Trophoblast cell (in vitro differentiated cells and primary cell): ENCODE measurements at regions not wholly inside any gene's neighbourhood (a gene's known extent, or its start where the extent isn't known, plus 50 kb on each side); places are given as distances from the start of the nearest gene placed in this dataset.
"Not testable (repeated sequence)": the region's sequence is repeated elsewhere in the genome, so short reads cannot be mapped to it uniquely, and the experiment has no call there.

Source experiments
- DNase-seq, 2 donors: peaks; one replicate each; pipeline ENCODE4 v3.0.0-alpha.2; 2016
- H2AFZ ChIP-seq: 2 replicates; pipeline ENCODE4 v1.6.1; 2013; ENCODE audit warnings: low read length, moderate library complexity, mild to moderate bottlenecking; ENCODE audit not compliant: insufficient read depth, poor library complexity
- H2AK5ac ChIP-seq: 2 replicates; pipeline ENCODE4 v1.6.1; 2013; ENCODE audit warnings: mild to moderate bottlenecking, low read length
- H2BK120ac ChIP-seq: 2 replicates; pipeline ENCODE4 v1.6.1; 2013; ENCODE audit warnings: low read length, mild to moderate bottlenecking, moderate library complexity; ENCODE audit not compliant: insufficient read depth, poor library complexity
- H2BK12ac ChIP-seq: 2 replicates; pipeline ENCODE4 v1.6.1; 2013; ENCODE audit warnings: mild to moderate bottlenecking, low read length, moderate library complexity
- H2BK5ac ChIP-seq: 2 replicates; pipeline ENCODE4 v1.6.1; 2013; ENCODE audit warnings: low read length, low read depth, moderate library complexity, mild to moderate bottlenecking; ENCODE audit not compliant: poor library complexity
- H3K14ac ChIP-seq: 2 replicates; pipeline ENCODE4 v1.6.1; 2013; ENCODE audit warnings: mild to moderate bottlenecking, low read length
- H3K18ac ChIP-seq: 2 replicates; pipeline ENCODE4 v1.6.1; 2013; ENCODE audit warnings: mild to moderate bottlenecking, low read length
- H3K23ac ChIP-seq: 2 replicates; pipeline ENCODE4 v1.6.1; 2013; ENCODE audit warnings: low read length
- H3K27ac ChIP-seq: 2 replicates; pipeline ENCODE4 v1.5.1; 2013; ENCODE audit warnings: low read depth, mild to moderate bottlenecking, inconsistent platforms, low read length, moderate library complexity
- H3K27me3 ChIP-seq: 2 replicates; pipeline ENCODE4 v1.6.1; 2013; ENCODE audit warnings: inconsistent platforms, mild to moderate bottlenecking, low read length, moderate library complexity; ENCODE audit not compliant: insufficient read depth
- H3K36me3 ChIP-seq, 2 experiments: 1 replicate in 1 of 2; 2 replicates in 1 of 2; pipeline ENCODE4 v1.6.1; 2013; ENCODE audit warnings: low read length in 2 of 2, mild to moderate bottlenecking in 2 of 2, moderate library complexity in 1 of 2; ENCODE audit not compliant: insufficient read depth in 2 of 2, control insufficient read depth in 1 of 2
- H3K4ac ChIP-seq: 2 replicates; pipeline ENCODE4 v1.6.1; 2013; ENCODE audit warnings: low read depth, mild to moderate bottlenecking, low read length, moderate library complexity
- H3K4me1 ChIP-seq, 2 experiments: 1 replicate in 1 of 2; 2 replicates in 1 of 2; pipeline ENCODE4 v1.6.1; 2013; ENCODE audit warnings: low read length in 2 of 2, mild to moderate bottlenecking in 2 of 2, moderate library complexity in 1 of 2; ENCODE audit not compliant: insufficient read depth in 2 of 2, control insufficient read depth in 1 of 2
- H3K4me2 ChIP-seq: 2 replicates; pipeline ENCODE4 v1.6.1; 2013; ENCODE audit warnings: inconsistent platforms, mild to moderate bottlenecking, low read length, moderate library complexity
- H3K4me3 ChIP-seq: 2 replicates; pipeline ENCODE4 v1.5.1; 2013; ENCODE audit warnings: mild to moderate bottlenecking, low read depth, low read length, inconsistent platforms
- H3K79me1 ChIP-seq: one replicate; pipeline ENCODE4 v1.6.1; 2013; ENCODE audit warnings: low read length
- H3K79me2 ChIP-seq: 2 replicates; pipeline ENCODE4 v1.6.1; 2013; ENCODE audit warnings: low read length, mild to moderate bottlenecking; ENCODE audit not compliant: control insufficient read depth, insufficient read depth, poor library complexity
- H3K9ac ChIP-seq: 2 replicates; pipeline ENCODE4 v1.6.1; 2013; ENCODE audit warnings: mild to moderate bottlenecking, low read length
- H3K9me3 ChIP-seq: 2 replicates; pipeline ENCODE4 v1.6.1; 2013; ENCODE audit warnings: low read depth, mild to moderate bottlenecking, control low read depth, inconsistent platforms, low read length; ENCODE audit not compliant: insufficient read depth
- H4K12ac ChIP-seq: 2 replicates; pipeline ENCODE4 v1.6.1; 2013; ENCODE audit warnings: low read depth, mild to moderate bottlenecking, low read length, moderate library complexity
- H4K8ac ChIP-seq: 2 replicates; pipeline ENCODE4 v1.6.1; 2013; ENCODE audit warnings: low read depth, mild to moderate bottlenecking, low read length, moderate library complexity
- H4K91ac ChIP-seq: one replicate; pipeline ENCODE4 v1.6.1; 2013; ENCODE audit warnings: low read depth, mild to moderate bottlenecking, low read length, moderate library complexity
- WGBS: extraction: QIAGEN DNeasy Blood & Tissue Kit; methylation state at CpG from one replicate; pipeline ENCODE4 v1.1.7; 2013; ENCODE audit warnings: missing lambda C conversion rate; ENCODE audit not compliant: insufficient read length, insufficient coverage; ENCODE audit errors: extremely low coverage; 5-methylcytosine and 5-hydroxymethylcytosine counted together

GRCh38 chr4:132427125-132427524 is 722.0 kb upstream of the PCDH10 start:
- H2AK5ac ChIP-seq, result no peak overlapping the region
- H3K36me3 ChIP-seq, result no peaks in the 10 kb centered on the region
- H2BK12ac ChIP-seq, result no peak overlapping the region
- no peak overlapping the region for H2AFZ ChIP-seq
- H3K79me2 ChIP-seq, result no peaks in the 10 kb centered on the region
- H3K23ac ChIP-seq, result no peak overlapping the region
- H3K18ac ChIP-seq, result no peak overlapping the region
- H3K4me1 ChIP-seq, result no peaks in the 10 kb centered on the region
- H3K4me2 ChIP-seq, result no peak overlapping the region
- H3K14ac ChIP-seq, result no peak overlapping the region
- no peak overlapping the region for H4K8ac ChIP-seq
- H3K9me3 ChIP-seq, result no peaks in the 10 kb centered on the region
- no peak overlapping the region for H3K9ac ChIP-seq
- no peak overlapping the region for H2BK5ac ChIP-seq
- no peak overlapping the region for H2BK120ac ChIP-seq
- no peak for DNase-seq
- no peaks in the 10 kb centered on the region for H3K79me1 ChIP-seq
- WGBS, result no CpG with 5 or more reads among the region's 3 CpGs
- H3K4ac ChIP-seq, result no peak overlapping the region
- H3K27ac ChIP-seq, result no peak overlapping the region
- H4K91ac ChIP-seq, result no peak overlapping the region
- H3K4me3 ChIP-seq, result no peak overlapping the region
- no peaks in the 10 kb centered on the region for H3K27me3 ChIP-seq
- no peak overlapping the region for H4K12ac ChIP-seq

- Histone ChIP-seq H3K4me1 (no peaks in the 10 kb centered on the region), H3K79me1 (no peaks in the 10 kb centered on the region)
These were observed 712.0 kb upstream of the PCDH10 start for GRCh38 chr4:132437117-132437516.

DNA sequence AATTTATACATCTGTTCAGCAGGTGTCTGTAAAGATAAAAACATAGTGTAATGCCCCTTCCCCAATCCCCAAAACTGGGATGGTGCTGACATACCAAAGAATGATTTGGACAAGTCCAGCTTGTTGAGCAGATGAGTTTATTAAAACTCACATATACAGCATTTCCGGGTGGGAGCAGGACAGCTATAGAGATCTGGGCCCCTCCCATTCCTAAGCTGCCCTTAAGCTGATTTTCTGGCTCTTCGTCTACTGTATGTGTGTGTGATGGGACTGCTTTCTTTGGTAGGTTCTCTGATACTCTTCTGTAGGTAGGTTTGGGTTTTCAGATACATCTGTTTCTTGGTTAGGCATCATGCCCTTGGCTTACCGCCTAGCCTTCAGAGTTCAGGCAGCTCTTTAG is 703.7 kb upstream of the PCDH10 start:
- Histone ChIP-seq H2AFZ (no peak overlapping the region), H2BK5ac (no peak overlapping the region), H3K79me1 (no peaks in the 10 kb centered on the region), H3K27me3 (no peaks in the 10 kb centered on the region), H3K4me2 (no peak overlapping the region), H4K12ac (no peak overlapping the region), H3K4me3 (no peak overlapping the region), H3K9ac (no peak overlapping the region), H3K27ac (no peak overlapping the region), H3K18ac (no peak overlapping the region), H2AK5ac (no peak overlapping the region), H3K14ac (no peak overlapping the region), H3K4me1 (no peaks in the 10 kb centered on the region), H3K4ac (no peak overlapping the region), H4K8ac (no peak overlapping the region), H2BK120ac (no peak overlapping the region), H3K79me2 (no peaks in the 10 kb centered on the region), H3K36me3 (no peaks in the 10 kb centered on the region), H2BK12ac (no peak overlapping the region), H4K91ac (no peak overlapping the region), H3K9me3 (no peaks in the 10 kb centered on the region), H3K23ac (no peak overlapping the region)
- no peak for DNase-seq
- no CpG with 5 or more reads among the region's 3 CpGs for WGBS

More at GRCh38 chr4:132437117-132437516, 712.0 kb upstream of the PCDH10 start:
- no peak overlapping the region for H2BK120ac ChIP-seq
- no peaks in the 10 kb centered on the region for H3K9me3 ChIP-seq
- no peak overlapping the region for H2BK12ac ChIP-seq
- H3K4ac ChIP-seq, result no peak overlapping the region
- H3K23ac ChIP-seq, result no peak overlapping the region
- no peak overlapping the region for H3K27ac ChIP-seq
- no peaks in the 10 kb centered on the region for H3K36me3 ChIP-seq
- no peaks in the 10 kb centered on the region for H3K79me2 ChIP-seq
- H2AK5ac ChIP-seq, result no peak overlapping the region
- H3K4me3 ChIP-seq, result no peak overlapping the region
- H3K14ac ChIP-seq, result no peak overlapping the region
- H2BK5ac ChIP-seq, result no peak overlapping the region
- no peak overlapping the region for H4K8ac ChIP-seq
- H3K9ac ChIP-seq, result no peak overlapping the region
- no peak overlapping the region for H2AFZ ChIP-seq
- H3K4me2 ChIP-seq, result no peak overlapping the region
- H3K27me3 ChIP-seq, result no peaks in the 10 kb centered on the region
- no peak overlapping the region for H4K91ac ChIP-seq
- DNase-seq, result no peak
- H4K12ac ChIP-seq, result no peak overlapping the region
- no peak overlapping the region for H3K18ac ChIP-seq

GRCh38 chr4:132457987-132458386 is 691.1 kb upstream of the PCDH10 start:
- H3K14ac ChIP-seq, H2BK120ac ChIP-seq, H3K9ac ChIP-seq, H4K8ac ChIP-seq, H2AFZ ChIP-seq, H3K4ac ChIP-seq, H3K23ac ChIP-seq, H2BK12ac ChIP-seq, H4K91ac ChIP-seq, H2BK5ac ChIP-seq, H3K4me2 ChIP-seq, H3K27ac ChIP-seq, H3K36me3 ChIP-seq, DNase-seq, H3K9me3 ChIP-seq, H3K27me3 ChIP-seq, H4K12ac ChIP-seq, H3K4me1 ChIP-seq, H3K79me2 ChIP-seq, H3K18ac ChIP-seq, H3K79me1 ChIP-seq, H2AK5ac ChIP-seq: not testable (repeated sequence)
- peak overlapping the region; percentile 56 for H3K4me3 ChIP-seq
- WGBS, result no CpG with 5 or more reads among the region's 9 CpGs
